Rectal smooth muscle tissue (tissue), 1 donor: ENCODE measurements at regions not wholly inside any gene's neighbourhood (a gene's known extent, or its start where the extent isn't known, plus 50 kb on each side); places are given as distances from the start of the nearest gene placed in this dataset.
"Not testable (repeated sequence)": the region's sequence is repeated elsewhere in the genome, so short reads cannot be mapped to it uniquely, and the experiment has no call there.

Experiments used
- H3K27ac ChIP-seq: one replicate; pipeline ENCODE4 v1.7.0; 2013; ENCODE audit warnings: low read depth, low read length, inconsistent platforms
- H3K27me3 ChIP-seq: one replicate; pipeline ENCODE4 v1.7.0; 2013; ENCODE audit warnings: low read length; ENCODE audit not compliant: control insufficient read depth, insufficient read depth
- H3K36me3 ChIP-seq: one replicate; pipeline ENCODE4 v1.7.0; 2013; ENCODE audit warnings: low read length; ENCODE audit not compliant: control insufficient read depth, insufficient read depth
- H3K4me1 ChIP-seq: one replicate; pipeline ENCODE4 v1.7.0; 2013; ENCODE audit warnings: low read length; ENCODE audit not compliant: control insufficient read depth, insufficient read depth
- H3K4me3 ChIP-seq: one replicate; pipeline ENCODE4 v1.7.0; 2013; ENCODE audit warnings: low read length
- H3K9ac ChIP-seq: one replicate; pipeline ENCODE4 v1.7.0; 2013; ENCODE audit warnings: low read length

GRCh38 chr7:91570560-91570959 is 306.3 kb downstream of the FZD1 start:
- Histone ChIP-seq H3K36me3 (no peaks in the 10 kb centered on the region), H3K4me1 (peaks cover 10% of the 10 kb centered on the region), H3K4me3 (no peak overlapping the region), H3K9ac (no peak overlapping the region), H3K27ac (no peak overlapping the region), H3K27me3 (no peaks in the 10 kb centered on the region)

DNA sequence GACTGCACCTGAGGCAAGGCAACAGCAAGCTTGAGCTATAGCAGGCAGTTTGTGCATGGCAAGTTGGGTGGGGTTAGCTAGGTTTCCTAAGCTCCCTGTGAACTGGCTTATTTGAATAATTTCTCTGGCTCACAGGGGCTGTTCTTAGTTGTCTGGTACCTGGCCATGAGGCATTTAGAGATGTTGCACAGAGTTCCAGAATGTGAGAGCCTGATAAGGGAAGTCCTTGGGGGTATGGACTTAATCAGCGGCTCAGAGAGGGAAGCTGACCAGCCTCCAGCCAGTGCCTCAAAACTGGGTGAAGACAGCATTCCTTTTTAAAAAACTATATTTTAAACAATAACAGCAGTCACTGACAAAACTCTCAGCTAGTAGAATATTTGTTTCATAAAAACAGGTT is 307.4 kb downstream of the FZD1 start:
- Histone ChIP-seq H3K4me3 (no peak overlapping the region), H3K36me3 (no peaks in the 10 kb centered on the region), H3K9ac (no peak overlapping the region), H3K27me3 (no peaks in the 10 kb centered on the region), H3K27ac (no peak overlapping the region), H3K4me1 (peaks cover 10% of the 10 kb centered on the region)

GRCh38 chr7:91573405-91573804 is 307.1 kb downstream of the MTERF1 start:
- no peak overlapping the region for H3K4me3 ChIP-seq
- peaks cover 5% of the 10 kb centered on the region for H3K4me1 ChIP-seq
- H3K27ac ChIP-seq, result no peak overlapping the region
- H3K27me3 ChIP-seq, result no peaks in the 10 kb centered on the region
- no peaks in the 10 kb centered on the region for H3K36me3 ChIP-seq
- H3K9ac ChIP-seq, result no peak overlapping the region

GRCh38 chr7:91576459-91576858 is 304.0 kb downstream of the MTERF1 start:
- not testable (repeated sequence) for H3K36me3 ChIP-seq, H3K4me1 ChIP-seq, H3K27ac ChIP-seq, H3K4me3 ChIP-seq, H3K27me3 ChIP-seq, H3K9ac ChIP-seq

DNA sequence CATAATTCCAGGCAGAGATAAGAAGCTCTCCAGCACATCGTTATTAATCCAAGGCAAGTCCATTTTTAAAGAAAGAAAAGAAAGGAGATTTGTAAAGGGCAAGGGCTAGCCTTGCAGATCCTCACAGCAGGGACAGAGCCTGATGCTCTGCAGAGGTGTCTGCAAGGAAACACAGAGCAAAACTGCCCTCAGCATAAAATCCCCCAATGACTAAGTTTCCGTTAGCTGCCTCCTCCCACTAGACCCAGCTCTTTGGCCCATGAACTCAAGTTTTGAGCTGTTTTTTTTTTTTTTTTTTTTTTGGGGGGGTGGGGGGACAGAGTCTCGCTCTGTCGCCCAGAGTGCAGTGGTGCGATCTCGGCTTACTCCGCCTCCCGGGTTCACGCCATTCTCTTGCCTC is 300.7 kb downstream of the MTERF1 start:
- Histone ChIP-seq H3K27ac (no peak overlapping the region), H3K9ac (no peak overlapping the region), H3K4me3 (no peak overlapping the region), H3K4me1 (no peaks in the 10 kb centered on the region), H3K27me3 (no peaks in the 10 kb centered on the region), H3K36me3 (no peaks in the 10 kb centered on the region)

GRCh38 chr7:91582799-91583477 is 297.6 kb downstream of the MTERF1 start:
- no peak overlapping the region for H3K4me3 ChIP-seq
- no peaks in the 10 kb centered on the region for H3K36me3 ChIP-seq
- no peak overlapping the region for H3K9ac ChIP-seq
- no peak overlapping the region for H3K27ac ChIP-seq
- no peaks in the 10 kb centered on the region for H3K4me1 ChIP-seq
- no peaks in the 10 kb centered on the region for H3K27me3 ChIP-seq

GRCh38 chr7:91596287-91596686 is 284.2 kb downstream of the MTERF1 start:
- Histone ChIP-seq H3K27me3 (no peaks in the 10 kb centered on the region), H3K27ac (no peak overlapping the region), H3K9ac (no peak overlapping the region), H3K4me3 (no peak overlapping the region), H3K4me1 (no peaks in the 10 kb centered on the region), H3K36me3 (no peaks in the 10 kb centered on the region)

- Histone ChIP-seq H3K27me3 (no peaks in the 10 kb centered on the region), H3K4me1 (no peaks in the 10 kb centered on the region), H3K36me3 (no peaks in the 10 kb centered on the region), H3K9ac (no peak overlapping the region), H3K4me3 (no peak overlapping the region), H3K27ac (no peak overlapping the region)
Measured at GRCh38 chr7:91598791-91599190, 281.7 kb downstream of the MTERF1 start.

- H3K4me1 ChIP-seq, result no peaks in the 10 kb centered on the region
- H3K9ac ChIP-seq, result no peak overlapping the region
- no peak overlapping the region for H3K27ac ChIP-seq
- no peaks in the 10 kb centered on the region for H3K36me3 ChIP-seq
- no peaks in the 10 kb centered on the region for H3K27me3 ChIP-seq
- no peak overlapping the region for H3K4me3 ChIP-seq
Measured at GRCh38 chr7:91600112-91600511, 280.4 kb downstream of the MTERF1 start.

DNA sequence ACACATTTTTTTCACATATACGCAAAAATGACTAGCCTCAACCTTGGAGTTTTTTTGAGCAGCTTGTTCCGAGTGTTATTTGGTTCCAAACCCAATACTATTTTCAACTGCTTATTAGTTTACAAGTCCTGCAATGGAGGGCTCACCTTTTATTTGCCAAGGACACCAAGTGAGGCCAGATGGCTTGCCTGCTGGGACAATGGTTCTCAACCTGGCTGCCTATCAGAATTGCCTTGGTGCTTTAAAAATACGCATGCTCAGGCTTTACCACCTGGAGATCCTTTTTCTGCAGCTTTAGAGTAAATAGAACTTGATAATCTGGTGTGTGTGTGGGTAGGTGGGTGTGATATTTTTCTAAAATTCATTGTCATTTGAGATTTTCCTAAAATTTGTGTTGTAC is 276.8 kb downstream of the MTERF1 start:
- no peaks in the 10 kb centered on the region for H3K36me3 ChIP-seq
- no peaks in the 10 kb centered on the region for H3K4me1 ChIP-seq
- no peak overlapping the region for H3K4me3 ChIP-seq
- no peak overlapping the region for H3K9ac ChIP-seq
- no peak overlapping the region for H3K27ac ChIP-seq
- no peaks in the 10 kb centered on the region for H3K27me3 ChIP-seq

GRCh38 chr7:91608606-91609005 is 271.9 kb downstream of the MTERF1 start:
- no peak overlapping the region for H3K4me3 ChIP-seq
- H3K36me3 ChIP-seq, result no peaks in the 10 kb centered on the region
- no peak overlapping the region for H3K27ac ChIP-seq
- H3K27me3 ChIP-seq, result no peaks in the 10 kb centered on the region
- no peak overlapping the region for H3K9ac ChIP-seq
- no peaks in the 10 kb centered on the region for H3K4me1 ChIP-seq

DNA sequence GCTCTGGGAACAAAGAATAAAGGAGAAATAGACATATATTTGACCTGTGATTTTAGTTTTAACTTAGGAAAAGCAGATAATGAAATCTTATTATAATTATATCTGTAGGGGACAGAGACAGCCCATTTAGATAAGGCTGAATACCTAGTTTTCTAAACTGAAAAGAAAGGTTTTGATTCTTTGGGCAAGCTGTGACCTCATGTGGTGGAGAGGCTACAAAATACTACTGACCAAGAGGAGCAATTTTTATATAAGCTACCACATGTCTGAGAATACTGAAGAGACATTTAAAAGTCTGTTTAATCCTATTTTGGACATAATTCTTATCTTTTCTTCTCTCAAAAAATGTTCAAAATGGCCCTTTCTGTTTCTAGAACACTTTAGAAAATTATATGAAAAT is 271.0 kb downstream of the MTERF1 start:
- H3K27me3 ChIP-seq, result no peaks in the 10 kb centered on the region
- no peaks in the 10 kb centered on the region for H3K36me3 ChIP-seq
- no peak overlapping the region for H3K4me3 ChIP-seq
- H3K27ac ChIP-seq, result no peak overlapping the region
- no peaks in the 10 kb centered on the region for H3K4me1 ChIP-seq
- no peak overlapping the region for H3K9ac ChIP-seq

GRCh38 chr7:91614431-91614830 is 266.1 kb downstream of the MTERF1 start:
- Histone ChIP-seq H3K4me3 (no peak overlapping the region), H3K27ac (no peak overlapping the region)

More at GRCh38 chr7:91614431-91614830, 266.1 kb downstream of the MTERF1 start:
- Histone ChIP-seq H3K36me3 (no peaks in the 10 kb centered on the region), H3K4me1 (no peaks in the 10 kb centered on the region), H3K9ac (no peak overlapping the region), H3K27me3 (no peaks in the 10 kb centered on the region)
